CD4-positive, alpha-beta T cell (primary cell): ENCODE measurements at regions not wholly inside any gene's neighbourhood (a gene's known extent, or its start where the extent isn't known, plus 50 kb on each side); places are given as distances from the start of the nearest gene placed in this dataset.

ENCODE experiments used
- ATAC-seq: fragments of 200-7000 bp; cut with Tn5 transposase; one replicate; pipeline ENCODE4 v1.10.0; 2022; ENCODE audit warnings: mild to moderate bottlenecking; ENCODE audit not compliant: poor library complexity
- CTCF ChIA-PET: fragments of 350-600 bp; sonication (Branson Sonifier 250); formaldehyde crosslinking; loops from one replicate; lab custom pipeline; 2021; ENCODE audit warnings: antibody characterized with exemption, inconsistent platforms; lab: Charles Lee
- POLR2A ChIA-PET: fragments of 350-600 bp; sonication (Branson Sonifier 250); formaldehyde crosslinking; loops from one replicate; lab custom pipeline; 2021; ENCODE audit warnings: antibody characterized with exemption, inconsistent platforms; lab: Charles Lee
- DNase-seq, 14 experiments: peaks; one replicate each; pipeline ENCODE4 v3.0.0-alpha.2; 2013 to 2020; ENCODE audit warnings: mixed read lengths in 2 of 14
- H3K27ac ChIP-seq, 2 donors: one replicate each; pipeline versions ENCODE4 v1.5.1 to v1.7.0; 2013; ENCODE audit warnings: low read length in 2 of 2, low read depth in 1 of 2, mild to moderate bottlenecking in 1 of 2
- H3K27me3 ChIP-seq, 2 experiments: 1 replicate in 1 of 2; 2 replicates in 1 of 2; pipeline versions ENCODE4 v1.6.1 to v1.7.0; 2013; ENCODE audit warnings: low read length in 2 of 2, control low read depth in 1 of 2, mild to moderate bottlenecking in 1 of 2, moderate library complexity in 1 of 2; ENCODE audit not compliant: insufficient read depth in 2 of 2, control insufficient read depth in 1 of 2
- H3K36me3 ChIP-seq: one replicate; pipeline ENCODE4 v1.6.1; 2013; ENCODE audit warnings: low read length, control low read depth; ENCODE audit not compliant: insufficient read depth
- H3K4me1 ChIP-seq: one replicate; pipeline ENCODE4 v1.6.1; 2013; ENCODE audit warnings: low read length, control low read depth; ENCODE audit not compliant: insufficient read depth
- H3K4me3 ChIP-seq: one replicate; pipeline ENCODE4 v1.5.1; 2013; ENCODE audit warnings: mild to moderate bottlenecking, low read length, moderate library complexity
- H3K9me3 ChIP-seq, 2 experiments: 1 replicate in 1 of 2; 2 replicates in 1 of 2; pipeline versions ENCODE4 v1.6.1 to v1.7.0; 2013; ENCODE audit warnings: low read length in 2 of 2, mild to moderate bottlenecking in 2 of 2, control low read depth in 1 of 2, moderate library complexity in 1 of 2; ENCODE audit not compliant: control insufficient read depth in 1 of 2, insufficient read depth in 1 of 2
- H3K27ac Mint-ChIP-seq: one replicate; pipeline ENCODE4 v1.8.0; 2020; ENCODE audit warnings: mixed read lengths
- H3K27me3 Mint-ChIP-seq: one replicate; pipeline ENCODE4 v1.8.0; 2021; ENCODE audit warnings: mixed read lengths
- H3K36me3 Mint-ChIP-seq: one replicate; pipeline ENCODE4 v1.8.0; 2021; ENCODE audit warnings: low read depth, mixed read lengths
- H3K4me1 Mint-ChIP-seq: one replicate; pipeline ENCODE4 v1.8.0; 2021; ENCODE audit warnings: low read depth, mixed read lengths
- H3K4me3 Mint-ChIP-seq: one replicate; pipeline ENCODE4 v1.8.0; 2020; ENCODE audit warnings: mild to moderate bottlenecking, mixed read lengths
- H3K9me3 Mint-ChIP-seq: one replicate; pipeline ENCODE4 v1.8.0; 2020; ENCODE audit warnings: mixed read lengths
- CTCF ChIP-seq: fragments of 200-600 bp; IDR thresholded peaks from one replicate; pipeline ENCODE4 v1.8.0; 2022; ENCODE audit warnings: antibody characterized with exemption, mild to moderate bottlenecking
- intact Hi-C, 2 experiments: fragments of 100-400 bp; cut with DNase I in 1 of 2; cut with micrococcal nuclease in 1 of 2; formaldehyde crosslinking; loops; one replicate each; pipeline versions ENCODE4 v1.15.1 to v1.9.0; 2023 to 2025; cut with DNase I, micrococcal nuclease

GRCh38 chr6:132948889-132949288, 134.5 kb downstream of the RPS12 start:
- H3K9me3 ChIP-seq: no peaks in the 10 kb centered on the region
- ATAC-seq (no peak), DNase-seq (no peak)
- TF ChIP-seq CTCF: no peak
- H3K4me1 Mint-ChIP-seq: no peaks in the 10 kb centered on the region
- intact Hi-C loops: no loop called here
- H3K9me3 Mint-ChIP-seq: no peaks in the 10 kb centered on the region
- H3K27me3 ChIP-seq: peaks cover 0 to 4% of the 10 kb centered on the region in 2 experiments
- no peak overlapping the region for H3K27ac Mint-ChIP-seq
- H3K4me3 Mint-ChIP-seq: no peak overlapping the region
- CTCF ChIA-PET: interaction anchor here (1.2 kb wide), 1 partner anchor 14 kb away, joined by 4 read pairs; no protein-coding TSS in a partner anchor
- no peaks in the 10 kb centered on the region for H3K36me3 ChIP-seq
- H3K4me3 ChIP-seq: no peak overlapping the region
- H3K27me3 Mint-ChIP-seq: peaks cover 44% of the 10 kb centered on the region
- POLR2A ChIA-PET: no interaction called here
- H3K4me1 ChIP-seq: no peaks in the 10 kb centered on the region
- no peaks in the 10 kb centered on the region for H3K36me3 Mint-ChIP-seq
- H3K27ac ChIP-seq: no peak overlapping the region

GRCh38 chr6:132950566-132950965, 136.2 kb downstream of the RPS12 start:
- Mint-ChIP-seq H3K27ac (no peak overlapping the region), H3K27me3 (peaks cover 40% of the 10 kb centered on the region), H3K4me1 (no peaks in the 10 kb centered on the region), H3K9me3 (no peaks in the 10 kb centered on the region), H3K36me3 (no peaks in the 10 kb centered on the region), H3K4me3 (no peak overlapping the region)
- no peak for DNase-seq
- ChIA-PET CTCF (no interaction called here), POLR2A (no interaction called here)
- Histone ChIP-seq H3K9me3 (no peaks in the 10 kb centered on the region), H3K36me3 (no peaks in the 10 kb centered on the region), H3K27ac (no peak overlapping the region), H3K27me3 (peaks cover 0 to 4% of the 10 kb centered on the region in 2 experiments), H3K4me1 (no peaks in the 10 kb centered on the region), H3K4me3 (no peak overlapping the region)
- intact Hi-C loops: no loop called here
- TF ChIP-seq CTCF: no peak
- ATAC-seq: no peak

GRCh38 chr6:132952031-132952867, 137.9 kb downstream of the RPS12 start:
- Mint-ChIP-seq H3K4me1 (no peaks in the 10 kb centered on the region), H3K4me3 (no peak overlapping the region), H3K9me3 (no peaks in the 10 kb centered on the region), H3K27ac (no peak overlapping the region), H3K36me3 (no peaks in the 10 kb centered on the region), H3K27me3 (peaks cover 46% of the 10 kb centered on the region)
- DNase-seq: no peak
- intact Hi-C loops: no loop called here
- ATAC-seq: no peak
- ChIA-PET POLR2A (no interaction called here), CTCF (no interaction called here)
- Histone ChIP-seq H3K4me3 (no peak overlapping the region), H3K27ac (no peak overlapping the region), H3K36me3 (no peaks in the 10 kb centered on the region), H3K27me3 (peaks cover 0 to 4% of the 10 kb centered on the region in 2 experiments), H3K9me3 (no peaks in the 10 kb centered on the region), H3K4me1 (no peaks in the 10 kb centered on the region)
- no peak for TF ChIP-seq CTCF
